ENCODE measurements at regions not wholly inside any gene's neighbourhood (a gene's known extent, or its start where the extent isn't known, plus 50 kb on each side); places are given as distances from the start of the nearest gene placed in this dataset.
"Not testable (repeated sequence)": the region's sequence is repeated elsewhere in the genome, so short reads cannot be mapped to it uniquely, and the experiment has no call there.

- no peak for DNase-seq (ENCODE audit: low read depth, low spot score)
- no peaks in the 10 kb centered on the region for H3K9me3 ChIP-seq (ENCODE audit: control insufficient read depth, insufficient read depth, low read length)
- H3K27me3 ChIP-seq (ENCODE audit: control insufficient read depth, insufficient read depth, low read length), result no peaks in the 10 kb centered on the region
- H3K4me1 ChIP-seq (ENCODE audit: control insufficient read depth, insufficient read depth, low read length), result no peaks in the 10 kb centered on the region
- no CpG with 5 or more reads among the region's 1 CpG for WGBS (ENCODE audit: insufficient coverage, insufficient read length)
- no peak overlapping the region for H3K4me3 ChIP-seq (ENCODE audit: low read length)
- no peaks in the 10 kb centered on the region for H3K36me3 ChIP-seq (ENCODE audit: control insufficient read depth, insufficient read depth, low read length)
- H3K27ac ChIP-seq (ENCODE audit: low read length), result no peak overlapping the region
Observed at GRCh38 chr6:66184091-66184490, 477.1 kb upstream of the EYS start.

GRCh38 chr6:66179361-66179760, 472.3 kb upstream of the EYS start:
- Histone ChIP-seq H3K36me3 (ENCODE audit: control insufficient read depth, insufficient read depth, low read length) (no peaks in the 10 kb centered on the region), H3K9me3 (ENCODE audit: control insufficient read depth, insufficient read depth, low read length) (no peaks in the 10 kb centered on the region; the same call in 1 of the 2 replicates), H3K27ac (ENCODE audit: low read length) (no peak overlapping the region), H3K4me1 (ENCODE audit: control insufficient read depth, insufficient read depth, low read length) (no peaks in the 10 kb centered on the region), H3K4me3 (ENCODE audit: low read length) (no peak overlapping the region), H3K27me3 (ENCODE audit: control insufficient read depth, insufficient read depth, low read length) (no peaks in the 10 kb centered on the region)
- no CpG with 5 or more reads among the region's 3 CpGs for WGBS (ENCODE audit: insufficient coverage, insufficient read length)
- DNase-seq (ENCODE audit: low read depth, low spot score), result no peak

DNA sequence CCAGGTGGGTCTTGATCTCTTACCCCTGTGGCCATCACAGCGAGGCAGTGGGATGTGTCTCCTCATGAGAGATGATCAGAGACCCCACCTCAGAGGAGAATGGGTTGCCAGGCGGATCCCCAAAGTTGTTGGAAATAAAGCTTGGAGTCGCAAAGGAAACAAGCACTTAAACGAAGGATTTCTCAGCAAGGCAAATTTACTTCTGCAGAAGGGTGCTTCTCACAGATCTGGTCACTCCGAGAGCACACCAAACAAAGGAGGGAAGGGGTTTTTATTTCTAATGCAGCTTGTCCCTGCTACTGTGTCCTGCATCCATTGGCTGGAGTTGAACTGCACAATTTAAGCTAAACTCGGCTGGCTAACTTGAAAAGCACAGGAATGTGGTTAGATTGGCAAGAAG, 466.6 kb upstream of the EYS start:
- Histone ChIP-seq H3K27ac (ENCODE audit: low read length) (no peak overlapping the region), H3K27me3 (ENCODE audit: control insufficient read depth, insufficient read depth, low read length) (no peaks in the 10 kb centered on the region), H3K9me3 (ENCODE audit: control insufficient read depth, insufficient read depth, low read length) (no peaks in the 10 kb centered on the region; the same call in 1 of the 2 replicates), H3K36me3 (ENCODE audit: control insufficient read depth, insufficient read depth, low read length) (no peaks in the 10 kb centered on the region), H3K4me1 (ENCODE audit: control insufficient read depth, insufficient read depth, low read length) (no peaks in the 10 kb centered on the region), H3K4me3 (ENCODE audit: low read length) (no peak overlapping the region)
- no CpG with 5 or more reads among the region's 6 CpGs for WGBS (ENCODE audit: insufficient coverage, insufficient read length)
- DNase-seq (ENCODE audit: low read depth, low spot score), result no peak

GRCh38 chr6:66166713-66167112, 459.7 kb upstream of the EYS start:
- not testable (repeated sequence) for H3K27ac ChIP-seq (ENCODE audit: low read length); H3K4me3 ChIP-seq (ENCODE audit: low read length); H3K9me3 ChIP-seq (ENCODE audit: control insufficient read depth, insufficient read depth, low read length); DNase-seq (ENCODE audit: low read depth, low spot score); H3K27me3 ChIP-seq (ENCODE audit: control insufficient read depth, insufficient read depth, low read length); H3K4me1 ChIP-seq (ENCODE audit: control insufficient read depth, insufficient read depth, low read length); H3K36me3 ChIP-seq (ENCODE audit: control insufficient read depth, insufficient read depth, low read length)
- no CpG with 5 or more reads among the region's 10 CpGs for WGBS (ENCODE audit: insufficient coverage, insufficient read length)

GRCh38 chr6:66161546-66162108, 454.6 kb upstream of the EYS start:
- WGBS (ENCODE audit: insufficient coverage, insufficient read length), result no CpG with 5 or more reads among the region's 1 CpG
- no peaks in the 10 kb centered on the region for H3K36me3 ChIP-seq (ENCODE audit: control insufficient read depth, insufficient read depth, low read length)
- no peak for DNase-seq (ENCODE audit: low read depth, low spot score)
- H3K9me3 ChIP-seq (ENCODE audit: control insufficient read depth, insufficient read depth, low read length), result peaks cover 6% of the 10 kb centered on the region
- no peak overlapping the region for H3K4me3 ChIP-seq (ENCODE audit: low read length)
- no peaks in the 10 kb centered on the region for H3K27me3 ChIP-seq (ENCODE audit: control insufficient read depth, insufficient read depth, low read length)
- H3K27ac ChIP-seq (ENCODE audit: low read length), result no peak overlapping the region
- no peaks in the 10 kb centered on the region for H3K4me1 ChIP-seq (ENCODE audit: control insufficient read depth, insufficient read depth, low read length)

DNA sequence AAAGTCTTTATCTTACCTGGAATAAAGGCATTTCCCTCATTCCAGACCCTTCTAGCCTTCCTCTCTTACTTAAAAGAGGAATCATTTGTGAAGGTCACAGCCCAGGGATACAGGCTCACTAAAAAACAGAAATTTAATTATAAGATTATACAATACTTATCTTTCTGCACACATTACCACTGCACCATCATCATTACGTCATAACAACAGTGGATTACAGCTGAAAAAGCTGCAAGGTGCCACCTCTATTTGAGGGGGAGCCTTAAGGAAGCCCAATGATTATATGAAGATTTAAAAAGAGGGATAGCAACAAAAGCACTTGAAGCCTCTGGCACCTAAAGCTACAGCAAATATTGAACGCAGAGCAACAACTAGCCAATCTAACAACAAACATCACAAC, 452.9 kb upstream of the EYS start:
- no peaks in the 10 kb centered on the region for H3K27me3 ChIP-seq (ENCODE audit: control insufficient read depth, insufficient read depth, low read length)
- H3K4me3 ChIP-seq (ENCODE audit: low read length), result no peak overlapping the region
- no peak for DNase-seq (ENCODE audit: low read depth, low spot score)
- no peaks in the 10 kb centered on the region for H3K4me1 ChIP-seq (ENCODE audit: control insufficient read depth, insufficient read depth, low read length)
- peaks cover 6% of the 10 kb centered on the region for H3K9me3 ChIP-seq (ENCODE audit: control insufficient read depth, insufficient read depth, low read length)
- no peaks in the 10 kb centered on the region for H3K36me3 ChIP-seq (ENCODE audit: control insufficient read depth, insufficient read depth, low read length)
- H3K27ac ChIP-seq (ENCODE audit: low read length), result no peak overlapping the region
- no CpG with 5 or more reads among the region's 2 CpGs for WGBS (ENCODE audit: insufficient coverage, insufficient read length)

DNA sequence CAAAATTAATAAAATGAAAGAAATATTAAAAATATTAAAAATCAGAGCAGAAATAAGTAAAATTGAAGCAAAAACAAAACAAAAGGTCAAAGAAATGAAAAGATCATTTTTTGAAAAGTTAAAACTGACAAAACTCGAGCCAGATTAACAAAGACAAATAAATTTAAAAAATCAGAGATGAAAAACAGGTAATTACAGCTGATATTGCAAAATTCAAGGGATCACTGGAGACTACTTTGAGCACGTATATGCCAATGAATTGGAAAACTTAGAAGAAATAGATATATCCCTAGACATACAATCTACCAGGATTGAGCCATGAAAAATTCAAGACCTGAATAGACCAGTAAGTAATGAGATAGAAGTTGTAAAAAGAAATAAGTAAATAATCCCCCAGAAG, 446.2 kb upstream of the EYS start:
- no peak overlapping the region for H3K4me3 ChIP-seq (ENCODE audit: low read length)
- no peaks in the 10 kb centered on the region for H3K27me3 ChIP-seq (ENCODE audit: control insufficient read depth, insufficient read depth, low read length)
- H3K4me1 ChIP-seq (ENCODE audit: control insufficient read depth, insufficient read depth, low read length), result no peaks in the 10 kb centered on the region
- no peak overlapping the region for H3K27ac ChIP-seq (ENCODE audit: low read length)
- DNase-seq (ENCODE audit: low read depth, low spot score), result no peak
- H3K9me3 ChIP-seq (ENCODE audit: control insufficient read depth, insufficient read depth, low read length), result no peaks in the 10 kb centered on the region
- no CpG with 5 or more reads among the region's 2 CpGs for WGBS (ENCODE audit: insufficient coverage, insufficient read length)
- H3K36me3 ChIP-seq (ENCODE audit: control insufficient read depth, insufficient read depth, low read length), result no peaks in the 10 kb centered on the region

- no peaks in the 10 kb centered on the region; the same call in 1 of the 2 replicates for H3K9me3 ChIP-seq (ENCODE audit: control insufficient read depth, insufficient read depth, low read length)
- no peaks in the 10 kb centered on the region for H3K4me1 ChIP-seq (ENCODE audit: control insufficient read depth, insufficient read depth, low read length)
- H3K27me3 ChIP-seq (ENCODE audit: control insufficient read depth, insufficient read depth, low read length), result no peaks in the 10 kb centered on the region
- no peak overlapping the region for H3K4me3 ChIP-seq (ENCODE audit: low read length)
- no peaks in the 10 kb centered on the region for H3K36me3 ChIP-seq (ENCODE audit: control insufficient read depth, insufficient read depth, low read length)
- no peak for DNase-seq (ENCODE audit: low read depth, low spot score)
- H3K27ac ChIP-seq (ENCODE audit: low read length), result no peak overlapping the region
Observed at GRCh38 chr6:66149132-66149531, 442.1 kb upstream of the EYS start.

- no peaks in the 10 kb centered on the region; the same call in 1 of the 2 replicates for H3K9me3 ChIP-seq (ENCODE audit: control insufficient read depth, insufficient read depth, low read length)
- WGBS (ENCODE audit: insufficient coverage, insufficient read length), result no CpG with 5 or more reads among the region's 8 CpGs
- H3K27me3 ChIP-seq (ENCODE audit: control insufficient read depth, insufficient read depth, low read length), result no peaks in the 10 kb centered on the region
- H3K36me3 ChIP-seq (ENCODE audit: control insufficient read depth, insufficient read depth, low read length), result no peaks in the 10 kb centered on the region
- H3K4me1 ChIP-seq (ENCODE audit: control insufficient read depth, insufficient read depth, low read length), result no peaks in the 10 kb centered on the region
- no peak overlapping the region for H3K4me3 ChIP-seq (ENCODE audit: low read length)
- no peak for DNase-seq (ENCODE audit: low read depth, low spot score)
- no peak overlapping the region for H3K27ac ChIP-seq (ENCODE audit: low read length)
Observed at GRCh38 chr6:66145867-66146266, 438.8 kb upstream of the EYS start.

DNA sequence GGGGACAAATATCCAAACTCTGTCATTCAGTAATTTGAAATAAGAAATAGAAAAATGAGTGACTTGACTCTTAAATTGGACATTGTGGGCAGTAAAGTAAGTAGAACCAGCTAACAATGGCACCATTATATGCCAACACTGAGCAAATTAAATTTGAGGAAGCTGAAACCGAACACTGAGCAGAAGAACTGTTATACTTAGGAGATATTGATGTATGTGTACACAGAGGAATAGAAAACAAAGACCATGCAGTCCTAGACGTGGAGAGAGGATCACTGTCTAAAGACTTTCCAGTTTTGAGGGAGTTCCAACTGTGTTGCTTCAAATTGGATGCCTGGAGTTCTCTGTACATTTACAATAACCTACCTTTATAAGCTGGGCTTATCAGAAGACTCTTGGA, 427.0 kb upstream of the EYS start:
- DNase-seq (ENCODE audit: low read depth, low spot score), result no peak
- H3K27ac ChIP-seq (ENCODE audit: low read length), result no peak overlapping the region
- H3K9me3 ChIP-seq (ENCODE audit: control insufficient read depth, insufficient read depth, low read length), result peaks cover 1% of the 10 kb centered on the region
- no peaks in the 10 kb centered on the region for H3K36me3 ChIP-seq (ENCODE audit: control insufficient read depth, insufficient read depth, low read length)
- no CpG with 5 or more reads among the region's 2 CpGs for WGBS (ENCODE audit: insufficient coverage, insufficient read length)
- H3K27me3 ChIP-seq (ENCODE audit: control insufficient read depth, insufficient read depth, low read length), result no peaks in the 10 kb centered on the region
- no peaks in the 10 kb centered on the region for H3K4me1 ChIP-seq (ENCODE audit: control insufficient read depth, insufficient read depth, low read length)
- no peak overlapping the region for H3K4me3 ChIP-seq (ENCODE audit: low read length)

- Histone ChIP-seq H3K4me3 (ENCODE audit: low read length) (no peak overlapping the region), H3K27ac (ENCODE audit: low read length) (no peak overlapping the region), H3K4me1 (ENCODE audit: control insufficient read depth, insufficient read depth, low read length) (no peaks in the 10 kb centered on the region), H3K36me3 (ENCODE audit: control insufficient read depth, insufficient read depth, low read length) (no peaks in the 10 kb centered on the region), H3K27me3 (ENCODE audit: control insufficient read depth, insufficient read depth, low read length) (no peaks in the 10 kb centered on the region), H3K9me3 (ENCODE audit: control insufficient read depth, insufficient read depth, low read length) (no peaks in the 10 kb centered on the region)
- DNase-seq (ENCODE audit: low read depth, low spot score), result no peak
- WGBS (ENCODE audit: insufficient coverage, insufficient read length), result no CpG with 5 or more reads among the region's 1 CpG
Observed at GRCh38 chr6:66128656-66129055, 421.6 kb upstream of the EYS start.

Data from iPS DF 6.9 (cell line).